H1 (cell line): ENCODE measurements at regions not wholly inside any gene's neighbourhood (a gene's known extent, or its start where the extent isn't known, plus 50 kb on each side); places are given as distances from the start of the nearest gene placed in this dataset.

Experiments
- CTCF ChIA-PET: fragments of 300-600 bp; sonication (Branson Sonifier 250); formaldehyde crosslinking; loops from one replicate; lab custom pipeline; 2021; ENCODE audit not compliant: partially characterized antibody; lab: Charles Lee
- POLR2A ChIA-PET: fragments of 300-600 bp; sonication (Branson Sonifier 250); formaldehyde crosslinking; loops from one replicate; lab custom pipeline; 2021; ENCODE audit warnings: inconsistent platforms; ENCODE audit not compliant: partially characterized antibody; lab: Charles Lee
- DNase-seq, 2 experiments: peaks; one replicate each; pipeline versions ENCODE4 v3.0.0 to v3.0.0-alpha.2; 2010 to 2022; ENCODE audit warnings: low spot score in 2 of 2, low read depth in 1 of 2, mixed read lengths in 1 of 2
- FAIRE-seq: peaks from 2 replicates; lab custom pipeline; 2011; peaks lifted over from hg19 to GRCh38; lab: Jason Lieb, UNC
- H2AFZ ChIP-seq: 2 replicates; pipeline ENCODE4 v1.8.1; 2012; ENCODE audit warnings: low read length, inconsistent platforms
- H2AK5ac ChIP-seq: 2 replicates; pipeline ENCODE4 v1.6.1; 2013; ENCODE audit warnings: low read depth, low read length
- H2BK120ac ChIP-seq: replicated peaks from 2 replicates; pipeline ENCODE3; 2013; ENCODE audit warnings: low read depth, low read length, inconsistent platforms
- H2BK12ac ChIP-seq: 2 replicates; pipeline ENCODE4 v1.6.1; 2013; ENCODE audit warnings: low read depth, low read length
- H2BK15ac ChIP-seq: 2 replicates; pipeline ENCODE4 v1.6.1; 2013; ENCODE audit warnings: low read length
- H2BK20ac ChIP-seq: 2 replicates; pipeline ENCODE4 v1.6.1; 2013; ENCODE audit warnings: low read length
- H2BK5ac ChIP-seq: 2 replicates; pipeline ENCODE4 v1.6.1; 2013; ENCODE audit warnings: low read depth, low read length
- H3K14ac ChIP-seq: 2 replicates; pipeline ENCODE4 v1.6.1; 2013; ENCODE audit warnings: inconsistent platforms; ENCODE audit not compliant: insufficient read length
- H3K18ac ChIP-seq: 2 replicates; pipeline ENCODE4 v1.6.1; 2013; ENCODE audit warnings: low read length; ENCODE audit errors: extremely low read depth
- H3K23ac ChIP-seq: 2 replicates; pipeline ENCODE4 v1.6.1; 2013; ENCODE audit warnings: inconsistent platforms; ENCODE audit not compliant: insufficient read length
- H3K23me2 ChIP-seq: 2 replicates; pipeline ENCODE4 v1.6.1; 2013; ENCODE audit warnings: low read depth, low read length
- H3K27ac ChIP-seq: 2 replicates; pipeline ENCODE4 v1.6.1; 2011; ENCODE audit warnings: low read depth, low read length, inconsistent platforms
- H3K27me3 ChIP-seq, 4 experiments: replicated peaks in 1 of 4; 1 replicate in 1 of 4; 2 replicates in 3 of 4; pipeline versions ENCODE4 v1.6.1 to v1.8.1; 2011 to 2013; ENCODE audit warnings: low read length in 3 of 4, mild to moderate bottlenecking in 3 of 4, inconsistent platforms in 2 of 4, mixed read lengths in 2 of 4, moderate library complexity in 1 of 4; ENCODE audit not compliant: control insufficient read depth in 3 of 4, insufficient read depth in 3 of 4; ENCODE audit errors: extremely low read depth in 1 of 4
- H3K36me3 ChIP-seq, 4 experiments: 2 replicates each; pipeline versions ENCODE4 v1.6.1 to v1.8.1; 2011 to 2013; ENCODE audit warnings: mild to moderate bottlenecking in 4 of 4, low read length in 3 of 4, moderate library complexity in 2 of 4, control low read depth in 1 of 4, inconsistent platforms in 1 of 4; ENCODE audit not compliant: insufficient read depth in 4 of 4, control insufficient read depth in 2 of 4
- H3K4ac ChIP-seq: replicated peaks from 2 replicates; pipeline ENCODE3; 2013; ENCODE audit warnings: low read length, low read depth, mixed read lengths, inconsistent platforms; ENCODE audit not compliant: insufficient read length
- H3K4me1 ChIP-seq, 4 experiments: replicated peaks in 1 of 4; 1 replicate in 1 of 4; 2 replicates in 3 of 4; pipeline versions ENCODE4 v1.6.1 to v1.8.1; 2011 to 2013; ENCODE audit warnings: low read length in 3 of 4, inconsistent platforms in 2 of 4, mixed read lengths in 1 of 4; ENCODE audit not compliant: insufficient read depth in 4 of 4, control insufficient read depth in 3 of 4
- H3K4me2 ChIP-seq, 2 experiments: 2 replicates each; pipeline versions ENCODE4 v1.6.1 to v1.8.1; 2011 to 2013; ENCODE audit warnings: low read depth in 2 of 2, low read length in 2 of 2, control low read depth in 1 of 2, inconsistent platforms in 1 of 2, mild to moderate bottlenecking in 1 of 2; ENCODE audit not compliant: insufficient read depth in 1 of 2
- H3K4me3 ChIP-seq, 4 experiments: fragments of 200-600, 300-600 bp in 1 of 4; sonication (generic), shearing (Covaris generic), sonication (Bioruptor Twin) in 1 of 4; 2 replicates each; pipeline versions ENCODE4 v1.5.1 to v1.8.1; 2011 to 2016; ENCODE audit warnings: low read length in 4 of 4, low read depth in 3 of 4, control low read depth in 2 of 4, inconsistent platforms in 2 of 4, mild to moderate bottlenecking in 2 of 4, mixed read lengths in 1 of 4, moderate library complexity in 1 of 4; ENCODE audit not compliant: insufficient read depth in 2 of 4; ENCODE audit errors: extremely low read depth in 1 of 4
- H3K56ac ChIP-seq: replicated peaks from 2 replicates; pipeline ENCODE3; 2013; ENCODE audit warnings: low read depth, mild to moderate bottlenecking, mixed read lengths, low read length, inconsistent platforms; ENCODE audit not compliant: insufficient read length
- H3K79me1 ChIP-seq: 2 replicates; pipeline ENCODE4 v1.6.1; 2013; ENCODE audit warnings: low read depth, low read length, control low read depth
- H3K79me2 ChIP-seq, 2 experiments: 2 replicates each; pipeline versions ENCODE4 v1.6.1 to v1.8.1; 2012 to 2013; ENCODE audit warnings: low read length in 2 of 2, mild to moderate bottlenecking in 2 of 2, inconsistent platforms in 1 of 2; ENCODE audit not compliant: insufficient read depth in 2 of 2, control insufficient read depth in 1 of 2
- H3K9ac ChIP-seq, 4 experiments: replicated peaks in 1 of 4; 1 replicate in 1 of 4; 2 replicates in 3 of 4; pipeline versions ENCODE4 v1.6.1 to v1.8.1; 2011 to 2013; ENCODE audit warnings: low read depth in 3 of 4, low read length in 3 of 4, control low read depth in 2 of 4, mild to moderate bottlenecking in 2 of 4, moderate library complexity in 2 of 4, inconsistent platforms in 1 of 4; ENCODE audit errors: extremely low read depth in 1 of 4
- H3K9me3 ChIP-seq, 2 experiments: 2 replicates each; pipeline versions ENCODE4 v1.6.1 to v1.8.1; 2012 to 2013; ENCODE audit warnings: mild to moderate bottlenecking in 2 of 2, moderate library complexity in 2 of 2, control low read depth in 1 of 2, inconsistent platforms in 1 of 2, low read depth in 1 of 2, low read length in 1 of 2, mixed read lengths in 1 of 2; ENCODE audit not compliant: insufficient read depth in 2 of 2
- H4K20me1 ChIP-seq, 2 experiments: replicated peaks in 1 of 2; 2 replicates each; pipeline versions ENCODE3 to v1.8.1; 2011 to 2013; ENCODE audit warnings: inconsistent platforms in 2 of 2, low read length in 2 of 2, mild to moderate bottlenecking in 1 of 2; ENCODE audit not compliant: insufficient read depth in 2 of 2, control insufficient read depth in 1 of 2
- H4K5ac ChIP-seq: 2 replicates; pipeline ENCODE4 v1.6.1; 2013; ENCODE audit warnings: low read length, low read depth, mixed read lengths, inconsistent platforms; ENCODE audit not compliant: insufficient read length
- H4K8ac ChIP-seq: 2 replicates; pipeline ENCODE4 v1.8.0; 2013; ENCODE audit warnings: mild to moderate bottlenecking, moderate library complexity, low read length, inconsistent platforms; ENCODE audit not compliant: insufficient read depth; ENCODE audit errors: extremely low read depth
- H4K91ac ChIP-seq: replicated peaks from 2 replicates; pipeline ENCODE3; 2013; ENCODE audit warnings: low read length, mixed read lengths, inconsistent platforms; ENCODE audit not compliant: insufficient read length
- CBX8 ChIP-seq: fragments of 300-800, 300-1000 bp; sonication (generic); IDR thresholded peaks from 2 replicates; pipeline ENCODE4 v1.7.1; 2016; ENCODE audit warnings: low read depth, low read length, borderline replicate concordance
- CHD2 ChIP-seq: IDR thresholded peaks from 2 replicates; pipeline ENCODE4 v1.6.1; 2012; ENCODE audit warnings: low read length, improper control_type of control experiment
- SP2 ChIP-seq: IDR thresholded peaks from 2 replicates; pipeline ENCODE4 v1.6.1; 2012; ENCODE audit warnings: mild to moderate bottlenecking, low read length, inconsistent platforms
- WGBS, 2 experiments: shearing (Covaris generic) in 1 of 2; methylation state at CpG; one replicate each; pipeline versions ENCODE4 v1.1.6 to v1.1.7; 2013 to 2015; ENCODE audit warnings: low lambda C conversion rate in 2 of 2, mixed read lengths in 2 of 2, inconsistent platforms in 1 of 2, low coverage in 1 of 2, missing lambda C conversion rate in 1 of 2; ENCODE audit not compliant: insufficient replicate concordance in 2 of 2, insufficient coverage in 1 of 2, insufficient read length in 1 of 2; ENCODE audit errors: extremely low coverage in 1 of 2, missing lambda C conversion rate in 1 of 2; 5-methylcytosine and 5-hydroxymethylcytosine counted together

DNA sequence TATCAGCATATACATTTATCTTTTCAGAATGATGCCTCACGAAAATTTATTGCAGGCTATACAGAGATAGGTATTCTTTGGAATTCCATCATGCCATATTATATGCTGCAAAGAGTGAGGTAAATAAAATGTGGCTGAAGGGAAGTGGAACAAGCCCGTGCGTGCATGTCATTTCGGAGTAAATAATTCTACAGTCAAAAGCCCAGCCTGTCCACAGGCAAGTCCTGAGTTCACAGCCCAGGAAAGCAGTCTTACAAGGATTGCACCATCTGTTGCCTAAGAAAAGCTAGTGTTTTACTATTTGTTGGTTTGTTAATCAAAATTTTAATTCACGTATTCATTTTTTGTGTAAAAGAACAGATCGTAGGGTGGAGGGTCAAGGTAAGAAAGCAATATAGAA, 292.4 kb upstream of the AKR1E2 start:
- H2BK120ac ChIP-seq = no peak overlapping the region
- H3K9me3 ChIP-seq = peaks cover 3% of the 10 kb centered on the region in 2 experiments; a peak in 1 of 4 replicates
- no peak overlapping the region for H3K56ac ChIP-seq
- no peak overlapping the region for H3K4me3 ChIP-seq
- no peak overlapping the region for H3K9ac ChIP-seq
- no peaks in the 10 kb centered on the region for H3K27me3 ChIP-seq
- ChIA-PET CTCF (no interaction called here), POLR2A (no interaction called here)
- no peak overlapping the region for H3K27ac ChIP-seq
- no peak overlapping the region for H3K4me2 ChIP-seq
- no peak for FAIRE-seq
- no peak for DNase-seq
- no peak overlapping the region for H3K14ac ChIP-seq
- no peak overlapping the region for H3K18ac ChIP-seq
- no peak overlapping the region for H2AFZ ChIP-seq
- H3K79me2 ChIP-seq = no peaks in the 10 kb centered on the region
- no peak overlapping the region for H4K5ac ChIP-seq
- no peaks in the 10 kb centered on the region for H3K4me1 ChIP-seq
- H3K23me2 ChIP-seq = no peaks in the 10 kb centered on the region
- H3K36me3 ChIP-seq = no peaks in the 10 kb centered on the region
- H2BK15ac ChIP-seq = no peak overlapping the region
- H4K91ac ChIP-seq = no peak overlapping the region
- WGBS, 2 experiments = 93% methylated on average over 6 of the region's 6 CpGs; no CpG with 5 or more reads in 1 of the 2 experiments
- H4K8ac ChIP-seq = no peak overlapping the region
- TF ChIP-seq SP2 = no peak
- no peak for TF ChIP-seq CHD2
- no peak for TF ChIP-seq CBX8
- no peak overlapping the region for H2BK5ac ChIP-seq
- H3K23ac ChIP-seq = no peak overlapping the region
- H3K79me1 ChIP-seq = no peaks in the 10 kb centered on the region
- H2BK20ac ChIP-seq = no peak overlapping the region
- H4K20me1 ChIP-seq = no peaks in the 10 kb centered on the region
- no peak overlapping the region for H2BK12ac ChIP-seq
- no peak overlapping the region for H2AK5ac ChIP-seq
- no peak overlapping the region for H3K4ac ChIP-seq
